HCT116 (cell line): ENCODE measurements at regions not wholly inside any gene's neighbourhood (a gene's known extent, or its start where the extent isn't known, plus 50 kb on each side); places are given as distances from the start of the nearest gene placed in this dataset.

Source experiments
- CTCF ChIP-seq, 3 experiments: fragments of 200-600 bp in 1 of 3; sonication (generic) in 1 of 3; IDR thresholded peaks in 2 of 3; conservative IDR thresholded peaks in 1 of 3; 2 replicates each; pipeline ENCODE4 v1.5.1; 2012 to 2017; ENCODE audit warnings: low read depth in 2 of 3, low read length in 2 of 3, antibody characterized with exemption in 1 of 3, borderline replicate concordance in 1 of 3, control low read depth in 1 of 3, mild to moderate bottlenecking in 1 of 3, mixed read lengths in 1 of 3, mixed run types in 1 of 3, moderate library complexity in 1 of 3; ENCODE audit not compliant: insufficient read depth in 1 of 3
- JUND ChIP-seq: IDR thresholded peaks from 2 replicates; pipeline ENCODE4 v1.6.1; 2012
- POLR2AphosphoS5 ChIP-seq: IDR thresholded peaks from 2 replicates; pipeline ENCODE4 v1.6.1; 2011; ENCODE audit warnings: mild to moderate bottlenecking, low read depth, low read length, moderate library complexity
- RAD21 ChIP-seq: IDR thresholded peaks from 2 replicates; pipeline ENCODE4 v1.6.1; 2012; ENCODE audit warnings: low read depth, mild to moderate bottlenecking
- REST ChIP-seq: IDR thresholded peaks from 2 replicates; pipeline ENCODE4 v1.6.1; 2012; ENCODE audit warnings: low read depth
- SIN3A ChIP-seq: IDR thresholded peaks from 2 replicates; pipeline ENCODE4 v1.6.1; 2012; ENCODE audit warnings: low read depth
- SRF ChIP-seq: IDR thresholded peaks from 2 replicates; pipeline ENCODE4 v1.6.1; 2012; ENCODE audit warnings: low read depth
- TCF7L2 ChIP-seq: IDR thresholded peaks from 2 replicates; pipeline ENCODE4 v1.7.0; 2011; ENCODE audit warnings: borderline replicate concordance, inconsistent platforms; ENCODE audit not compliant: insufficient read depth, insufficient read length; ENCODE audit errors: extremely low read depth

- no peak for TF ChIP-seq SIN3A
- no peak for TF ChIP-seq CTCF (IDR thresholded peaks at IDR 0.05 in 2 of 3, conservative IDR thresholded peaks at IDR 0.05 in 1 of 3; ENCODE audit: borderline replicate concordance in 1 of 3, insufficient read depth in 1 of 3, low read depth in 2 of 3, low read length in 2 of 3)
- no peak for TF ChIP-seq REST
- TF ChIP-seq POLR2AphosphoS5, result no peak
- no peak for TF ChIP-seq RAD21
- no peak for TF ChIP-seq JUND
- TF ChIP-seq TCF7L2, result no peak
- no peak for TF ChIP-seq SRF
These were observed 342.0 kb downstream of the TXNL1 start for GRCh38 chr18:56296381-56296780.
